Common myeloid progenitor, CD34-positive (primary cell): ENCODE measurements at regions not wholly inside any gene's neighbourhood (a gene's known extent, or its start where the extent isn't known, plus 50 kb on each side); places are given as distances from the start of the nearest gene placed in this dataset.

Experiments used
- CTCF ChIA-PET: fragments of 350-600 bp; sonication (Branson Sonifier 250); formaldehyde crosslinking; loops from one replicate; lab custom pipeline; 2021; ENCODE audit warnings: antibody characterized with exemption; lab: Charles Lee
- POLR2A ChIA-PET: fragments of 350-600 bp; sonication (Branson Sonifier 250); formaldehyde crosslinking; loops from one replicate; lab custom pipeline; 2021; ENCODE audit warnings: antibody characterized with exemption; lab: Charles Lee
- DNase-seq, 3 donors: peaks; one replicate each; pipeline versions ENCODE4 v3.0.0 to v3.0.0-alpha.2; 2013
- H3K27ac ChIP-seq, 2 experiments: 1 replicate in 1 of 2; 2 replicates in 1 of 2; pipeline ENCODE4 v1.7.0; 2013; ENCODE audit warnings: inconsistent platforms in 2 of 2, low read length in 2 of 2, mild to moderate bottlenecking in 2 of 2, low read depth in 1 of 2, moderate library complexity in 1 of 2; ENCODE audit not compliant: severe bottlenecking in 2 of 2, insufficient read depth in 1 of 2, poor library complexity in 1 of 2
- H3K27me3 ChIP-seq, 5 experiments: replicated peaks in 2 of 5; 1 replicate in 3 of 5; 2 replicates in 2 of 5; pipeline versions ENCODE4 v1.6.1 to v1.7.0; 2013; ENCODE audit warnings: low read length in 4 of 5, mild to moderate bottlenecking in 2 of 5, moderate library complexity in 2 of 5, inconsistent platforms in 1 of 5; ENCODE audit not compliant: insufficient read depth in 5 of 5, control insufficient read depth in 4 of 5
- H3K36me3 ChIP-seq, 4 experiments: 1 replicate in 2 of 4; 2 replicates in 2 of 4; pipeline versions ENCODE4 v1.6.1 to v1.7.0; 2013; ENCODE audit warnings: low read length in 3 of 4, control low read depth in 1 of 4, mild to moderate bottlenecking in 1 of 4; ENCODE audit not compliant: control insufficient read depth in 4 of 4, insufficient read depth in 4 of 4
- H3K4me1 ChIP-seq, 4 experiments: 1 replicate in 3 of 4; 2 replicates in 1 of 4; pipeline versions ENCODE4 v1.6.1 to v1.7.1; 2013; ENCODE audit warnings: low read length in 3 of 4, mild to moderate bottlenecking in 3 of 4, control low read depth in 1 of 4, inconsistent platforms in 1 of 4, moderate library complexity in 1 of 4; ENCODE audit not compliant: control insufficient read depth in 4 of 4, insufficient read depth in 4 of 4; ENCODE audit errors: control extremely low read depth in 1 of 4
- H3K4me3 ChIP-seq, 7 experiments: 1 replicate in 4 of 7; 2 replicates in 3 of 7; pipeline versions ENCODE4 v1.5.1 to v1.7.0; 2013; ENCODE audit warnings: mild to moderate bottlenecking in 7 of 7, low read length in 6 of 7, moderate library complexity in 6 of 7, inconsistent platforms in 2 of 7, low read depth in 2 of 7, control low read depth in 1 of 7; ENCODE audit not compliant: insufficient read depth in 4 of 7, control insufficient read depth in 1 of 7; ENCODE audit errors: extremely low read depth in 1 of 7
- H3K9me3 ChIP-seq, 5 experiments: 1 replicate in 4 of 5; 2 replicates in 1 of 5; pipeline versions ENCODE4 v1.6.1 to v1.7.1; 2013; ENCODE audit warnings: low read length in 4 of 5, mild to moderate bottlenecking in 2 of 5, inconsistent platforms in 1 of 5, low read depth in 1 of 5, moderate library complexity in 1 of 5; ENCODE audit not compliant: control insufficient read depth in 4 of 5, insufficient read depth in 2 of 5; ENCODE audit errors: control extremely low read depth in 1 of 5
- WGBS: methylation state at CpG from one replicate; pipeline ENCODE4 v1.1.5; 2013; ENCODE audit not compliant: insufficient coverage; 5-methylcytosine and 5-hydroxymethylcytosine counted together

- Histone ChIP-seq H3K4me3 (no peak overlapping the region), H3K4me1 (no peaks in the 10 kb centered on the region), H3K27ac (no peak overlapping the region), H3K27me3 (no peaks in the 10 kb centered on the region), H3K36me3 (no peaks in the 10 kb centered on the region), H3K9me3 (no peaks in the 10 kb centered on the region)
- DNase-seq: no peak
- POLR2A ChIA-PET: no interaction called here
- CTCF ChIA-PET: no interaction called here
Observed at GRCh38 chr3:162274070-162274469, 777.5 kb downstream of the OTOL1 start.

DNA sequence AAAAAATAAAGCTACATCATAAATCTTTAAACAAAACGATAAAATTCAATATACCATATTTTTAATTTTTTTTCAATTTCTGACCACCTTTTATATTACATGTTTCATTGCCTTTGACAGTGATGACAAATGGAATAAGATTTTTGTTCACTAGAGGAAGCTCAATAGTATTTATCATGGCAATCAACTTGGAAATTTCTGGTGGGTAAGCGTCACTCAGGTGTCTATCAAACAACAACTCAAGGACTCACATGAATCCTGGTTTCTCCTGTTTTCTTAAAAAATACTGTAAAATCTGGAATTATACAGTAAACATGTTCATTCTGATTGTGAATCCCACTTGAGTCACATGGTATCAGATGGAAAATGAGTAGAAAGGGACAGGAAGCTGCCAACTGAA, 782.2 kb downstream of the OTOL1 start:
- no peaks in the 10 kb centered on the region for H3K36me3 ChIP-seq
- WGBS: no CpG with 5 or more reads among the region's 2 CpGs
- ChIA-PET CTCF (interaction anchor here (1.0 kb wide), 1 partner anchor 711 kb away, joined by 3 read pairs; no protein-coding TSS in a partner anchor), POLR2A (no interaction called here)
- no peak overlapping the region for H3K4me3 ChIP-seq
- no peaks in the 10 kb centered on the region for H3K4me1 ChIP-seq
- no peaks in the 10 kb centered on the region for H3K27me3 ChIP-seq
- no peak overlapping the region for H3K27ac ChIP-seq
- DNase-seq: no peak
- H3K9me3 ChIP-seq: peaks cover 0 to 2% (median 0%) of the 10 kb centered on the region in 5 experiments

DNA sequence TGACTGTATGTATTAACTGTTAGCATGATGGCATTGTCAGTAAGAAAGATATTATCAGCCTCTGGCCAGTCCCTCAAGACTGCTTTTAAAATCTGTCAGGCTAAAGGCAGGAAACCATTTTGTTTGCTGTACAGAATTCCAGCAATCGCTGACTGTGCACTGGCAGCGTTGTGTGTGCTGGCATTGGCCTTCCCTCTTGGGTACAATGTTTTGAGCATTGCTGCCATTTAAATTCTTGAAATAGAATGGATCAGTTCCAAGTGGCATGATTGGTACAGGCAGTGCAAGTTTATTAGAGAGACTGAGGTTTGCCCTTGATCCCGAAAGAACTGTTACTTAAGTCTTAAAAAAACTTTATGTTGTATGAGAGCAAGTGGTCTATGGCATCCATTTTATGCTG, 788.7 kb downstream of the OTOL1 start:
- CTCF ChIA-PET: no interaction called here

GRCh38 chr3:162287600-162287999, 791.0 kb downstream of the OTOL1 start:
- Histone ChIP-seq H3K4me3 (no peak overlapping the region), H3K4me1 (no peaks in the 10 kb centered on the region), H3K9me3 (no peaks in the 10 kb centered on the region), H3K27ac (no peak overlapping the region), H3K27me3 (no peaks in the 10 kb centered on the region), H3K36me3 (no peaks in the 10 kb centered on the region)
- no peak for DNase-seq
- ChIA-PET CTCF (no interaction called here), POLR2A (no interaction called here)
- 100% methylated on average over 1 of the region's 2 CpGs for WGBS

More for the DNA sequence above, 788.7 kb downstream of the OTOL1 start:
- POLR2A ChIA-PET: no interaction called here
- no peak overlapping the region for H3K27ac ChIP-seq
- DNase-seq: no peak
- no peaks in the 10 kb centered on the region for H3K27me3 ChIP-seq
- 97% methylated on average over 3 of the region's 3 CpGs for WGBS
- H3K4me3 ChIP-seq: no peak overlapping the region
- H3K36me3 ChIP-seq: no peaks in the 10 kb centered on the region
- no peaks in the 10 kb centered on the region for H3K4me1 ChIP-seq
- peaks cover 0 to 2% (median 0%) of the 10 kb centered on the region in 5 experiments for H3K9me3 ChIP-seq

DNA sequence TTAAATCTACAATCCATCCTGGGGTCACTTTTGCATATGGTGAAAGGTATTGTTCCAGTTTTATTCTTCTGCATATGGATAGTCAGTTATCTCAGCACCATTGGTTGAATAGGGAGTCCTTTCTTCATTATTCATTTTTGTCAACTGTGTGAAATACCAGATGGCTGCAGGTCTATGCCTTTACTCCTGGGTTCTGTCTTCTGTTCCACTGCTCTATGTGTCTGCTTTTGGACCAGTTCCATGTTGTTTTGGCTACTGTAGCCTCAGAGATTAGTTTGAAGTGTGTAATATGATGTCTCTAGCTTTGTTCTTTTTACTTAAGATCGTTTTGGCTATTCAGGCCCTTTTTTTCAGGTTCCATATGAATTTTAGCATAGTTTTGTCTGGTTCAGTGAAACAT, 795.8 kb downstream of the OTOL1 start:
- no peaks in the 10 kb centered on the region for H3K4me1 ChIP-seq
- no peak overlapping the region for H3K27ac ChIP-seq
- WGBS: 86% methylated on average over 1 of the region's 1 CpG
- no peak for DNase-seq
- no peaks in the 10 kb centered on the region for H3K36me3 ChIP-seq
- CTCF ChIA-PET: no interaction called here
- POLR2A ChIA-PET: no interaction called here
- no peaks in the 10 kb centered on the region for H3K9me3 ChIP-seq
- no peaks in the 10 kb centered on the region for H3K27me3 ChIP-seq
- H3K4me3 ChIP-seq: no peak overlapping the region

- CTCF ChIA-PET: no interaction called here
- WGBS: 92% methylated on average over 5 of the region's 6 CpGs
- H3K27me3 ChIP-seq: no peaks in the 10 kb centered on the region
- no peaks in the 10 kb centered on the region for H3K4me1 ChIP-seq
- no peak overlapping the region for H3K27ac ChIP-seq
- no peaks in the 10 kb centered on the region for H3K36me3 ChIP-seq
- DNase-seq: no peak
- H3K4me3 ChIP-seq: no peak overlapping the region
- POLR2A ChIA-PET: interaction anchor here (0.8 kb wide), 1 partner anchor 230 kb away, joined by 3 read pairs; no protein-coding TSS in a partner anchor
- no peaks in the 10 kb centered on the region for H3K9me3 ChIP-seq
Observed at GRCh38 chr3:162295323-162295983, 798.8 kb downstream of the OTOL1 start.

DNA sequence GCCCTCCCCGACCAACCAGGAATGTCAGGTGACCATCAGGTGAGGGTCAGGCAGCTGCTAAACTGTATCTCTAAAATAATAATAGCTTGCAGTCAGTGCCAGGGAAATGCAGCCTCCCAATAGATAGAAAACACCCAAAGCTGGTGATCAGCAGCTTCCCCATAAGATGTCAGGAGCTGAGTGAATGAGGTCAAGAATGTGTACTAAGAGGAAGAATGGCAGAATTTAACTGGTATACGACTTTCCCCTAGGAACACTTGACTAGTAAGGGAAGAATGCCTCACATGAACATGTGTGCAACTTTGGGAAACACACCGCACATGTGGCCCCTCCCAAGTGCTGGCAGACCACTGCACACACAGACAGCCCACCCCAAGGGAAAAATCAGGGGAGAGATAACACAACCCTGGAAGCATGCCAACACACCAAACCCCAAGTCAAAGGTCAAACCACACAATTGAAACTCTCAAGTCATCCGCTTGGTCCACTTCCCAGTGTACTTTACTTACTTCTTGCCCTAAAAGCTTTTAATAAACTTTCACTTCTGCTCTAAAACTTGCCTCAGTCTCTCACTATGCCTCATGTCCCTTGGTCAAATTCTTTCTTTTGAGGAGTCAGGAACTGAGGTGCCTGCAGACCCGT, 806.5 kb downstream of the OTOL1 start:
- H3K36me3 ChIP-seq: no peaks in the 10 kb centered on the region
- no peak overlapping the region for H3K4me3 ChIP-seq
- DNase-seq: no peak
- H3K9me3 ChIP-seq: no peaks in the 10 kb centered on the region
- H3K4me1 ChIP-seq: no peaks in the 10 kb centered on the region
- ChIA-PET CTCF (no interaction called here), POLR2A (no interaction called here)
- no peak overlapping the region for H3K27ac ChIP-seq
- H3K27me3 ChIP-seq: no peaks in the 10 kb centered on the region
- 91% methylated on average over 3 of the region's 5 CpGs for WGBS
